Retinal pigment epithelial cell (primary cell): ENCODE measurements at regions not wholly inside any gene's neighbourhood (a gene's known extent, or its start where the extent isn't known, plus 50 kb on each side); places are given as distances from the start of the nearest gene placed in this dataset.
A peak's percentile ranks its signal among the peaks of the same experiment; 100 is the strongest.

Experiments used
- DNase-seq: peaks from one replicate; pipeline ENCODE4 v3.0.0-alpha.2; 2010; ENCODE audit warnings: low read depth
- H3K4me3 ChIP-seq: 2 replicates; pipeline ENCODE4 v1.5.1; 2011; ENCODE audit warnings: mild to moderate bottlenecking, low read length, control low read depth, moderate library complexity
- CTCF ChIP-seq: conservative IDR thresholded peaks from 2 replicates; pipeline ENCODE4 v1.5.1; 2011; ENCODE audit warnings: low read depth, low read length, control low read depth, inconsistent platforms

- no peak for DNase-seq
- no peak overlapping the region for H3K4me3 ChIP-seq
- TF ChIP-seq CTCF, result no peak
Measured at GRCh38 chr14:85402569-85403162, 127.3 kb upstream of the FLRT2 start.

- no peak overlapping the region for H3K4me3 ChIP-seq
- DNase-seq, result no peak
- TF ChIP-seq CTCF, result no peak
Measured at GRCh38 chr14:85409481-85410210, 120.3 kb upstream of the FLRT2 start.

- TF ChIP-seq CTCF, result no peak
- no peak for DNase-seq
- H3K4me3 ChIP-seq, result no peak overlapping the region
Measured at GRCh38 chr14:85412756-85413155, 117.2 kb upstream of the FLRT2 start.

GRCh38 chr14:85413836-85414526 lies 116.0 kb upstream of the FLRT2 start:
- TF ChIP-seq CTCF, result no peak
- no peak for DNase-seq
- H3K4me3 ChIP-seq, result no peak overlapping the region

- no peak overlapping the region for H3K4me3 ChIP-seq
- DNase-seq, result no peak
Measured at GRCh38 chr14:85415015-85415712, 114.8 kb upstream of the FLRT2 start.

GRCh38 chr14:85416771-85417170 lies 113.2 kb upstream of the FLRT2 start:
- peak; percentile 65 for DNase-seq
- no peak overlapping the region for H3K4me3 ChIP-seq
- no peak for TF ChIP-seq CTCF

More at GRCh38 chr14:85415015-85415712, 114.8 kb upstream of the FLRT2 start:
- TF ChIP-seq CTCF, result peak; percentile 40
